ENCODE measurements at regions not wholly inside any gene's neighbourhood (a gene's known extent, or its start where the extent isn't known, plus 50 kb on each side); places are given as distances from the start of the nearest gene placed in this dataset.
"Not testable (repeated sequence)": the region's sequence is repeated elsewhere in the genome, so short reads cannot be mapped to it uniquely, and the experiment has no call there.

DNA sequence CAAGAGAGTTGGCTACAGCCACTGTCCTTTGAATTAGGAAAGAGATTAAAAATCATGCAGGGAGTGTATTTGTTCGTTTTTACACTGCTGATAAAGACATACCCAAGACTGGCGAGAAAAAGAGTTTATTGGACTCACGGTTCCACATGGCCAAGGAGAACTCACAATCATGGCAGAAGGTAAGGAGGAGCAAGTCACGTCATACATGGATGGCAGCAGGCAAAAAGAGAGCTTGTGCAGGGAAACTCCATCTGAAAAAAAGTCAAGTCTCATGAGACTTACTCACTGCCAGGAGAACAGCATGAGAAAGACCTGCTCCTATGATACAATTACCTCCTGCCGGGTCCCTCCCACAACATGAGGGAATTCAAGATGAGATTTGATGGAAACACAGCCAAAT, 1595.2 kb downstream of the KCNT2 start:
- DNase-seq, result no peak

GRCh38 chr1:195005338-195005737, 1602.9 kb downstream of the KCNT2 start:
- DNase-seq, result no peak

DNA sequence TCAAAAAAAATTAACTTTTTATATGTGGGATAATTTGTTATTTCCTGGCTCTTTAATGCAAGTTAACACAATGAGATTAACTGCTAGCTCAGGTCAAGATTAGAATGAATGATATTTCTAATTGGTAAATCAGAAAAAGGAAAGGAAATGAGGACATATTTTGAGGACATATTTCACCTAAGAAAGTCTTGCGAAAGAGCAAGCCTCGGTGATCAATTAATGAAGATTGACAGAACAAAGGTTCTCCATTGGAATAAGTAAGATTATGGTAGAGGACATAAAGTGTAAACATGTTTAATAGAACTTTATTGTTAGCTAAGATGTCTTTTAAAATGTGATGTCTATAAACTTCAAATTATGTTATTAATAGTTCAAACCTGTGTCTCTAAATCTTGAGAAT, 1617.8 kb downstream of the KCNT2 start:
- no peak for DNase-seq

DNA sequence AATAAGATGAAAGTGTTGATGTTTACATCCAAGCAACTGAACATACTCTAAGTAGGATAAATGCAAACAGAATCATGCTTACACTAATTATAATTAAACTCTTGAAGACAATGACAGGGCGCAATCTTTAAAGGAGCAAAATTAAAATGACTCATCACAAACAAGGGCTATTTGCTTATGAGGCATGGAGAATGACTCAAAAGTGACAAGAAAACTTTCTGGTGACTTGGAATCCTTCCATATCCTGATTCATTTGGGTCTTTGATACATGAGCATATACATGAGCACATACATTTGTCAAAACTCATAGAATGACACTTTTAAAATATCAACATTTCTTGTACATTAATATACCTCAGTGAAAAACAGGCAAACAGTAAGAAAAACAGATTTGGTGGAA, 1632.3 kb downstream of the KCNT2 start:
- DNase-seq, result no peak

DNA sequence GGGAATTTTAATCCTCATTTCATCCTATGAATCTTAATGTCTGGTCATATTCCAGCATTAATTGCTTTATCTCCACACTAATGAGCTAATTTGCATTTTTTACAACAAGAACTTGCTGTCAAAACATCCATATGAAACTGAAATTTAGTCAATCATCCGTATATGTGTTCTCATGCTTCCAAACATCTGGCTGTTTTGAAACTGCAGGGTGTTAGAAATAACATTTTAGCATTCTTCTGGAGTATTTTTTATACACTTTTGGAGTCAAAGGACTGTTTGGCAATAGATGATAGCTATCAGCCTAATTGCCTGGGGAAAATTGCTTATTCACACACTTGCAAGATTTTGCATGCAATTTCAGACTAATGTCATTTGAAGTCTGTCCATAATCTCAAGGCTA, 1639.3 kb downstream of the KCNT2 start:
- no peak for DNase-seq

DNA sequence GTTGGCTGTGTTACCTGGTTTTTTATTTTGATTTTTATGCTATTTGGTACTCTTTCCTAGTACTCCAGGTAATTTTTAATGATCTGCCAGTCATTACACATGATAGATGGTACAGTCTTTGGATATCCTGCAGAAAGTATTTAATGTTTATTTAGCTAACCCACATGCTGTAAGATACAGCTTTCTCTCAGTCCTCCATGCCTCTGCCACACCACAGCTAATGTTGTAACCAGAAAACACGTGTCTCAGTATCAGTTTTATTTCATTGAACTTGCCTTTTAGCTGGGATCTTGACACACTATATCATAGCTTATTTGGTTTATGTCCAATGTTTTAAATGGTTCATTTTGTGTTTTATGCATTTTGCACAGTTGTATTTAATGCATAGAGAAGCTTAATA, 1648.4 kb downstream of the KCNT2 start:
- DNase-seq, result no peak

GRCh38 chr1:194952171-194952570, 1656.1 kb downstream of the KCNT2 start:
- DNase-seq, result no peak

DNA sequence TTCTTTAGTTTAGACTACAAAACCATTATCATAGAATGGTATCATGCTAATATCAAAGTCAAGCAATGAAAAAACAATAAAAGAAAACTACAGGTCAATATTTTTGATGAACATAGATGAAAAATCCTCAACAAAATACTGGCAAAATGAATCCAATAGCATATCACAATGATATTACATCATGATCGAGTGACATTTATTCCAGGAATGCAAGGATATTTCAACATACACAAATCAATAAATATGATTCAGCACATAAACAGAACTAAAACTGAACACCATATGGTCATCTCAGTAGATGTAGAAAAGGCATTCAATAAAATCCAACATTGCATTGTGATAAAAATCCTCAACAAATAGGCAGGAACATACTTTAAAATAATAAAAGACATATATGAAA, 1657.7 kb downstream of the KCNT2 start:
- DNase-seq, result no peak

GRCh38 chr1:194940336-194941030, 1667.8 kb downstream of the KCNT2 start:
- no peak for DNase-seq

- no peak for DNase-seq
These were observed 1672.4 kb downstream of the KCNT2 start for GRCh38 chr1:194935864-194936263.

DNA sequence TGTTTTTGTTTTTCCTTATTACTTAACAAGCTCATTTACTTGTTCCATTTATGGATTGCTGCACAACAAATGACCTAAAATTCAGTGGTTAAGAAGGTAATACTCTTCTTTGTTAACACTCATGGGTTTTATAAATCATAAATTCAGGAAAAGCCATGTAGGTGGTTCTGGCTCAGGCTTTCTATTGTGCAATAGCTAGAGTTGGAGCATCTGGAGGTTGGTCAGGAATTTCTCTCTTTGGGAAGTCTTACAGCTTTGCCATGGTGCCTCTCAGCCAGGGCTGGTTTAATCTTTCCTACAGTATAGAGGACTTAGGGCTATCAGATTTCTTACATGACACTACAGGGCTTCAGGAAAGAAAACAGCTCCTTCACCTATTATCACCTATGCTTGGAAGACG, 1677.1 kb downstream of the KCNT2 start:
- no peak for DNase-seq

DNA sequence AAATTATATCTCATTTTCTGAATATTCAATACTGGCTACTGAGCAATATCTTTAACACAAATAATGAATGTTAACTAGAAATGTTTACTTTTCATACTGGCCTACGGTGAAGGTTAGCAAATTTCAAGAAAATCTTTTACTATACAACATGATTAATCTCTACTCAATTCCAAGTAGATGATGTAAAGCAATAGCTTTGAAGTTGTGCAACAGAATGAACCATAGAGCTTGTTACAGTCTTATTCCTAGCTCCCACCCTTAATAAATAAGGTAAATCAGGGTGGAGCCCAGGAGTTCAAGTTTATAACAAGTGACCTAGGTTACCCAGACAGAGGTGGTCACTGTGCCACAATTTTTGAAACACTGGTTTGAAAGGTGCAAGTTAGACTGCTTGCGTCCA, 1678.1 kb downstream of the KCNT2 start:
- no peak for DNase-seq

- no peak for DNase-seq
These were observed 1678.9 kb downstream of the KCNT2 start for GRCh38 chr1:194929357-194929756.

DNA sequence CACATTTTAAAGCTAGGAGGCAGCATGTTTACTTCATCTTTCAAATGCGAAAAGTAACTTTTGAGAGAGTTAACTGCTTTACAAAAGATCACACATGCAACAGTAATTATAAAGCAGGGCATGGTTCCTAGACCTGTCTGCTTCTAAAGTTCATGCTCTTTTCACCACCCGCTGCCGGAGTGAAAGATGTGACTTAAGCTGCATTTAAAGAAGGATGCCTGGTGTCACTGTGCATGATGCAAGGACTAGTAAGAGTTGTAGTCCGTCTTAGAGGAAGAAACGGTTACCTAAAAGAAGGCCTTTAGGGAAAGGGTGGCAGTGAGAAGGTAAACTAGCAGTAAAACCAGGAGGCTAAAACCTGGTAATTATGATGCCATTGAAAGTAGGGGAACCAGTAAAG, 1689.1 kb downstream of the KCNT2 start:
- no peak for DNase-seq

DNA sequence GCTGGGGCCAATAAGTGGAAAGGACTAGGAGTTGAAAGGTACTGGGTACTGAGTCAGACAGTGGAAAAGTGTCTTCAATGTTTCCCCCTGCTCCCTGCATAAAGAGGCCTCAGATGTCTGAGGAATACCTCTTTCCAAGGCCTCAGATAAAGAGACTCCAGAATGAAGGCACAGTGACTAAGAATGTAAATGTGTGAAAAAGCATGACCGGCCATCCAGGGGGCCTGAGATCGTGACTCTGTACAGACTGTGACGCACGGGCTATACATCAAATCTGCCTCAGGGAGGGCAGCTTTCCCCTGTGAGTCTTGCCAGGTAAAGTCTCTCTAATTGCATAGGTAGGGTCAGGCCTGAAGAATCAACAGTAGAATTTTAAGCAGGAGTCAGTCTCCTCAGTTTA, 1690.5 kb downstream of the KCNT2 start:
- DNase-seq, result no peak

GRCh38 chr1:194908643-194909042, 1699.6 kb downstream of the KCNT2 start:
- no peak for DNase-seq

- DNase-seq, result no peak
These were observed 1704.7 kb downstream of the KCNT2 start for GRCh38 chr1:194903524-194903923.

GRCh38 chr1:194889310-194889709, 1702.9 kb upstream of the B3GALT2 start:
- no peak for DNase-seq

GRCh38 chr1:194870860-194871259, 1684.4 kb upstream of the B3GALT2 start:
- DNase-seq, result no peak

DNA sequence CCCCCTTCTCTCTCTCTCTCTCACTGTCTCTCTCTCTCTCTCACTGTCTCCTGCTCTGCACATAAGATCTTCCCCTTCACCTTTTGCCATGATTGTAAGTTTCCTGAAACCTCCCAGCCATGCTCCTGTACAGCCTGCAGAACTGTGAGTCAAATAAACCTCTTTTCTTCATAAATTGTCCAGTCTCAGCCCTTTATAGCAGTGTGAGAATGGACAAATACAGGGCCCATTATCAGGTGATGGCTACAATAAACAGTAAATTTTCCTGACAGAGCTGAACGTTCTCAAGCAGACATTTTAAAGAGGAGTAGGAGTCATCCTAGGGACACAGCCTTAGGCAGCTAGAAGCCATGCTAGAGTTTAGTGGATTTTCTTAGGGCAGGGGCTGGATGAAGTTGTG, 1679.7 kb upstream of the B3GALT2 start:
- DNase-seq, result no peak

DNA sequence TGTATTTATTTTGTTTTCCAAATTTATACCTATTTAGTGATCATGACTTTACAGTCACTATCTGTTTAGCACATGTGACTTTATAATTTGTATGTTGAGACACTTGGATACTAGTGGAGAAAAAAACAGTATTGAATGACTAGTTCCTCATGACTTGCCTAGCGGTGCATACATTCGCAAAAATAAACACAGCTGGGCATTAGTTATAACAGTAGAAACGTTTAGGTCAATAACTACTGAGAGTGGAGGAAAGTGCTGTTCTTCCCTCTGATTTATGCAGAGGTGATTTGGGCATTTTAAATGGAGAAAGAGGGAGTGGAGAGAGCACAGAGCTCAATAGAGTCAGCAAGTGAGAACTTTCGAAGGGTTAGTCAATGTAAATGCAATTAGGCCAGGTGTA, 1679.0 kb upstream of the B3GALT2 start:
- DNase-seq, result no peak

DNA sequence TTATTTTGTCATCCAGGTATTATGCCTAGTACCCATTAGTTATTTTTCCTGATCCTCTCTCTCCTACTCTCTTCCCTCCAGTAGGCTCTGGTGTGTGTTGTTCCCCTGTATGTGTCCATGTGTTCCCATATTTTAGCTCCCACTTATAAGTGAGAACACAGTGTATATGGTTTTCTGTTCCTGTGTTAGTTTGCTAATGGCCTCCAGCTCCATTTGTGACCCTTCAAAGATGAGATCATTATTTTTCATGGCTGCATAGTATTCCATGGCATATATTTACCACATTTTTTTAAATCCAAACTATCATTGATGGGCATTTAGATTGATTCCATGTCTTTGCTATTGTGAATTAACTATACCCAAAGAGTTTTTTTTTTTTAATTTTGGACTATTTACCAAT, 1675.7 kb upstream of the B3GALT2 start:
- no peak for DNase-seq

DNA sequence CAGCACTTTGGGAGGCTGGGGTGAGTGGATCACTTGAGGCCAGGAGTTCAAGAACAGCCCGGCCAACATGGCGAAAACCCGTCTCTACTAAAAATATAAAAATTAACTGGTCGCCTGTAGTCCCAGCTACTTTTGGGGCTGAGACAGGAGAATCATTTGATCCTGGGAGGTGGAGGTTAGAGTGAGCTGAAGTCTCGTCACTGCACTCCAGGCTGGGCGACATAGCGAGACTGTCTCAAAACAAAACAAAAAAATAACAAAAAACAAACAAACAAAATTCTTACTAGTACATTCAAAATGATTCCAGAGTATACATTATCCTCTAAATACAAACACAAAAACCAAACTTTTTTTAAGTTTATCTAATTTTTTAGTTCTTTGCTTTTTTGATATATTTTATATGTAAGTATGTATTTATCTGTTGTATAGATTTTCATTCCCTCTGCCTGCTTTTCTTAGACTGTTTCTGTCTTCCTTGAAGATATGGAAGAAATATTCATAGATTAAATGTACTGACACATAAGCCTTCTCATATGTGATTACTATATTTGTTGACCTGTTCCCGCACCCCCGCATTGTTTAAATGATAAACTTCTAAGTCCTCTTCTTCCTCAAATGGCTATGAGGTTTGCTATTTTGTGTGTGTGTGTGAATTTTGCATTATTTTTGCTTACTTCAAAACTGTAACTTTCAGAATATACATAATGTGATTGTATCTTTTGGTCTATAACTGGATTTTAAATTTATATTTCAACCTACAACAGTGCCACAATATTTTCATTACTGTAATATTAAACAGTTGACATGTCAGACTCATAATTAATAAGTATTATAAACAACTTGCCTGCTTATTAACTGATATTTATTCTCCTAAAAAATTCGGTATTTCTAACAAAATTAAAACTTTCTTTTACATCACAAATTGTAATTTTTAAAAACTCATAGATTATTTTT, 1674.1 kb upstream of the B3GALT2 start:
- no peak for DNase-seq

DNA sequence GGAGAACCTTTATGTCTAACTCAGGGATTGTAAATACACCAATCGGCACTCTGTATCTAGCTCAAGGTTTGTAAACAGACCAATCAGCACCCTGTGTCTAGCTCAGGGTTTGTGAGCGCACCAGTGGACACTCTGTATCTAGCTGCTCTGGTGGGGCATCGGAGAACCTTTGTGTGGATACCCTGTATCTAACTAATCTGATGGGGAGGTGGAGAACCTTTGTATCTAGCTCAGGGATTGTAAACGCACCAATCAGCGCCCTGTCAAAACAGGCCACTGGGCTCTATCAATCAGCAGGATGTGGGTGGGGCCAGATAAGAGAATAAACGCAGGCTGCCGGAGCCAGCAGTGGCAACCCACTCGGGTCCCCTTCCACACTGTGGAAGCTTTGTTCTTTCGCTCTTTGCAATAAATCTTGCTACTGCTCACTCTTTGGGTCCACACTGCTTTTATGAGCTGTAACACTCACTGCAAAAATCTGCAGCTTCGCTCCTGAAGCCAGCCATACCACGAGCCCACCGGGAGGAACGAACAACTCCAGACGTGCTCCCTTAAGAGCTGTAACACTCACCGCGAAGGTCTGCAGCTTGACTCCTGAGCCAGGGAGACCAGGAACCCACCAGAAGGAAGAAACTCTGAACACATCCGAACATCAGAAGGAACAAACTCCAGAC, 1673.2 kb upstream of the B3GALT2 start:
- not testable (repeated sequence) for DNase-seq

All from activated naive CD4-positive, alpha-beta T cell treated with Interleukin-2 at 50 U/mL for 16 hours (primary cell).